MM.1S (cell line): ENCODE measurements at regions not wholly inside any gene's neighbourhood (a gene's known extent, or its start where the extent isn't known, plus 50 kb on each side); places are given as distances from the start of the nearest gene placed in this dataset.

Experiments
- EZH2 ChIP-seq: fragments of 300-600 bp; sonication (generic); optimal IDR thresholded peaks from 2 replicates; pipeline ENCODE3; 2017; ENCODE audit warnings: low read depth, mild to moderate bottlenecking, antibody characterized with exemption, low read length, mixed read lengths
- EZH2phosphoT487 ChIP-seq: fragments of 300-600 bp; sonication (generic); IDR thresholded peaks from 2 replicates; pipeline ENCODE4 v1.6.1; 2018; ENCODE audit warnings: antibody characterized with exemption, low read length
- TF ChIP-seq, protein P1 (sequence below): fragments of 300-600 bp; sonication (generic); IDR thresholded peaks from 2 replicates; pipeline ENCODE4 v1.5.1; 2016; ENCODE audit warnings: antibody characterized with exemption, low read length, mixed read lengths

DNA sequence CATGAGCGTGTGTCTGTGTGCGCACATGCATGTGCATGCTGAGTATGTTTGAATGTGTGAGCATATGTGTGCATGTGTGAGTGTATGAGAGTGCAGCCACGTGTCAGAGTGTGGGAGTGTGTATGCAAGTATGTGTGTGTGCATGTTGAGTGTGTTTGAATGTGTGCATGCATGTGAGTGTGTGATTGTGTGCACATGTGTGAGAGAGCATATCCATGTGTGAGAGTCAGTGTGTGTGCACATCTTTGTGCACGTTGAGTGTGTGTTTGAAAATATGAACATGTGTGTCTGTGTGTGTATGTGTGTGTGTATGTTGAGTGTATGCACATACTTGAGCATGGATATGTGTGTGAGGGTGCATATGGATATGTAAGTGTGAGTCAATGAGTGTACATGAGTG is 730.8 kb downstream of the VRK1 start:
- TF ChIP-seq EZH2phosphoT487: no peak
- TF ChIP-seq EZH2: no peak
- TF ChIP-seq, protein P1, sequence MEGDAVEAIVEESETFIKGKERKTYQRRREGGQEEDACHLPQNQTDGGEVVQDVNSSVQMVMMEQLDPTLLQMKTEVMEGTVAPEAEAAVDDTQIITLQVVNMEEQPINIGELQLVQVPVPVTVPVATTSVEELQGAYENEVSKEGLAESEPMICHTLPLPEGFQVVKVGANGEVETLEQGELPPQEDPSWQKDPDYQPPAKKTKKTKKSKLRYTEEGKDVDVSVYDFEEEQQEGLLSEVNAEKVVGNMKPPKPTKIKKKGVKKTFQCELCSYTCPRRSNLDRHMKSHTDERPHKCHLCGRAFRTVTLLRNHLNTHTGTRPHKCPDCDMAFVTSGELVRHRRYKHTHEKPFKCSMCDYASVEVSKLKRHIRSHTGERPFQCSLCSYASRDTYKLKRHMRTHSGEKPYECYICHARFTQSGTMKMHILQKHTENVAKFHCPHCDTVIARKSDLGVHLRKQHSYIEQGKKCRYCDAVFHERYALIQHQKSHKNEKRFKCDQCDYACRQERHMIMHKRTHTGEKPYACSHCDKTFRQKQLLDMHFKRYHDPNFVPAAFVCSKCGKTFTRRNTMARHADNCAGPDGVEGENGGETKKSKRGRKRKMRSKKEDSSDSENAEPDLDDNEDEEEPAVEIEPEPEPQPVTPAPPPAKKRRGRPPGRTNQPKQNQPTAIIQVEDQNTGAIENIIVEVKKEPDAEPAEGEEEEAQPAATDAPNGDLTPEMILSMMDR: no peak
